Lung (tissue), 11 donors: ENCODE measurements at regions not wholly inside any gene's neighbourhood (a gene's known extent, or its start where the extent isn't known, plus 50 kb on each side); places are given as distances from the start of the nearest gene placed in this dataset.

Experiments
- ATAC-seq: fragments of 200-7000 bp; cut with Tn5 transposase; one replicate; pipeline ENCODE4 v1.9.1; 2020; ENCODE audit warnings: moderate number of reproducible peaks; ENCODE audit not compliant: insufficient read depth, low FRiP score
- DNase-seq, 3 donors: peaks; one replicate each; pipeline ENCODE4 v3.0.0-alpha.2; 2013 to 2017
- H3K27ac ChIP-seq, 2 donors: one replicate each; pipeline ENCODE4 v1.5.1; 2013; ENCODE audit warnings: mild to moderate bottlenecking in 2 of 2, moderate library complexity in 2 of 2, control low read depth in 1 of 2, inconsistent platforms in 1 of 2, low read depth in 1 of 2, low read length in 1 of 2
- H3K27me3 ChIP-seq, 3 donors: one replicate each; pipeline ENCODE4 v1.5.1; 2013; ENCODE audit warnings: low read length in 2 of 3; ENCODE audit not compliant: control insufficient read depth in 3 of 3, insufficient read depth in 3 of 3
- H3K36me3 ChIP-seq, 4 donors: one replicate each; pipeline ENCODE4 v1.5.1; 2013; ENCODE audit warnings: low read length in 4 of 4, mild to moderate bottlenecking in 1 of 4, moderate library complexity in 1 of 4; ENCODE audit not compliant: control insufficient read depth in 4 of 4, insufficient read depth in 4 of 4
- H3K4me1 ChIP-seq, 5 donors: one replicate each; pipeline ENCODE4 v1.5.1; 2013; ENCODE audit warnings: low read length in 5 of 5, mild to moderate bottlenecking in 2 of 5, moderate library complexity in 1 of 5; ENCODE audit not compliant: control insufficient read depth in 5 of 5, insufficient read depth in 5 of 5
- H3K4me3 ChIP-seq: one replicate; pipeline ENCODE4 v1.5.1; 2013; ENCODE audit warnings: mild to moderate bottlenecking, control low read depth, moderate library complexity
- H3K9ac ChIP-seq, 2 donors: one replicate each; pipeline ENCODE4 v1.5.1; 2013; ENCODE audit warnings: low read length in 2 of 2, control low read depth in 1 of 2; ENCODE audit not compliant: insufficient read depth in 1 of 2
- H3K9me3 ChIP-seq, 4 donors: one replicate each; pipeline ENCODE4 v1.5.1; 2013; ENCODE audit warnings: low read length in 3 of 4, mild to moderate bottlenecking in 1 of 4, moderate library complexity in 1 of 4; ENCODE audit not compliant: control insufficient read depth in 4 of 4, insufficient read depth in 3 of 4
- CTCF ChIP-seq: IDR thresholded peaks from 2 replicates; pipeline ENCODE4 v1.5.1; 2012; ENCODE audit warnings: mild to moderate bottlenecking; ENCODE audit errors: control extremely low read depth, extremely low read depth
- WGBS, 2 donors: extraction: QIAGEN DNeasy Blood & Tissue Kit; methylation state at CpG; one replicate each; pipeline ENCODE4 v1.1.7; 2013; 5-methylcytosine and 5-hydroxymethylcytosine counted together
- donor health status: control.
- donor health status: control.
- donor health status: Bipolar disorder and iron deficiency.
- donor health status: healthy.
- donor health status: DM: yes; HTN: yes; CAD: no.

- 77 to 83% methylated on average over 2 of the region's 2 CpGs for WGBS, 2 donors
- H3K4me3 ChIP-seq, result no peak overlapping the region
These were observed 121.7 kb upstream of the GADL1 start for GRCh38 chr3:31016196-31016595.

GRCh38 chr3:31022716-31023115 lies 128.3 kb upstream of the GADL1 start:
- no peak for ATAC-seq

More at GRCh38 chr3:31016196-31016595, 121.7 kb upstream of the GADL1 start:
- no peak overlapping the region for H3K9ac ChIP-seq
- no peaks in the 10 kb centered on the region for H3K4me1 ChIP-seq
- no peak for TF ChIP-seq CTCF
- ATAC-seq (no peak), DNase-seq (no peak)
- H3K27me3 ChIP-seq, result no peaks in the 10 kb centered on the region
- H3K9me3 ChIP-seq, result no peaks in the 10 kb centered on the region
- H3K27ac ChIP-seq, result no peak overlapping the region
- H3K36me3 ChIP-seq, result no peaks in the 10 kb centered on the region

GRCh38 chr3:31025541-31025940 lies 131.1 kb upstream of the GADL1 start:
- no peak for TF ChIP-seq CTCF
- no peak for DNase-seq
- Histone ChIP-seq H3K9me3 (peaks cover 0 to 7% (median 2%) of the 10 kb centered on the region in 4 donors), H3K36me3 (no peaks in the 10 kb centered on the region), H3K4me3 (no peak overlapping the region), H3K27me3 (no peaks in the 10 kb centered on the region), H3K9ac (no peak overlapping the region), H3K4me1 (no peaks in the 10 kb centered on the region), H3K27ac (no peak overlapping the region)
- no peak for ATAC-seq
- WGBS, 2 donors, result 67 to 83% methylated on average over 2 of the region's 2 CpGs

More at GRCh38 chr3:31022716-31023115, 128.3 kb upstream of the GADL1 start:
- no peak for DNase-seq
- no peak for TF ChIP-seq CTCF
- Histone ChIP-seq H3K36me3 (no peaks in the 10 kb centered on the region), H3K27ac (no peak overlapping the region), H3K27me3 (no peaks in the 10 kb centered on the region), H3K4me1 (no peaks in the 10 kb centered on the region), H3K4me3 (no peak overlapping the region), H3K9ac (no peak overlapping the region), H3K9me3 (peaks cover 0 to 5% (median 0%) of the 10 kb centered on the region in 4 donors)

GRCh38 chr3:31027191-31027761 lies 132.8 kb upstream of the GADL1 start:
- Histone ChIP-seq H3K4me1 (no peaks in the 10 kb centered on the region), H3K9ac (no peak overlapping the region), H3K9me3 (peaks cover 0 to 7% (median 2%) of the 10 kb centered on the region in 4 donors), H3K4me3 (no peak overlapping the region), H3K27me3 (no peaks in the 10 kb centered on the region), H3K36me3 (no peaks in the 10 kb centered on the region), H3K27ac (no peak overlapping the region)
- ATAC-seq (no peak), DNase-seq (no peak)
- no peak for TF ChIP-seq CTCF
- WGBS, 2 donors, result 44 to 62% methylated on average over 1 of the region's 1 CpG
